ENCODE measurements at regions not wholly inside any gene's neighbourhood (a gene's known extent, or its start where the extent isn't known, plus 50 kb on each side); places are given as distances from the start of the nearest gene placed in this dataset.
"Not testable (repeated sequence)": the region's sequence is repeated elsewhere in the genome, so short reads cannot be mapped to it uniquely, and the experiment has no call there.

GRCh38 chr6:94687255-94687654 is 890.1 kb upstream of the MANEA start:
- not testable (repeated sequence) for DNase-seq

DNA sequence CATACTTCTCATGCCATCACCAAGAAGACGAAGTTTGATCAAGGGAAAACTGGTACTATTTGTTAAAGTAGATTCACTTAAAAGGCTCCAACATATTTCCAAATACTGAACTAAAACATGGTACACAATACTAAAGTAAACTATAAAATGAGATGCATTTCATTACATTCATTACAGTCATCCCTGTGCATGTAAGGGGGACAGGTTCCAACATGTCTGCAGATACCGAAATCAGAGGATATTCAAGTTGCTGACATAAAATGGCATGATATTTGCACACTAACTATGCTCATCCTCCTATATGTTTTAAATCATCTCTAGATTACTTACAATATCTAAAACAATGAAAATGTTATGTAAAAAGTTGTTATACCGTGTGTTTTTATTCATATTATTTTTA is 893.9 kb upstream of the MANEA start:
- DNase-seq: no peak

GRCh38 chr6:94680669-94681212 is 896.6 kb upstream of the MANEA start:
- no peak for DNase-seq

GRCh38 chr6:94673251-94673650 is 904.1 kb upstream of the MANEA start:
- DNase-seq: no peak

DNA sequence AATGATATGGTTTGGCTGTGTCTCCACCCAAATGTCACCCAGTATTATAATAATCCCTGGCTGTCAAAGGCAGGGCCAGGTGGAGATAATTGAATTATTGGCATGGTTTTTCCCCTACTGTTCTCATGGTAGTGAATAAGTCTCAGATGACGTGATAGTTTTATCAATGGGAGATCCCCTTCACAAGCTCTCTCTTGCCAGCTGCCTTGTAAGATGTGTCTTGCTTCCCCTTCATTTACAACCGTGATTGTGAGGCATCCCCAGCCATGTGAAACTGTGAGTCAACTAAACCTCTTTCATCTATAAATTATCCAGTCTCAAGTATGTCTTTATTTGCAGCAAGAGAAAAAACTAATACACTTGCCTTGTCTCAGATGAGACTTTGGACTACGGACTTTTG is 907.3 kb upstream of the MANEA start:
- DNase-seq: no peak

DNA sequence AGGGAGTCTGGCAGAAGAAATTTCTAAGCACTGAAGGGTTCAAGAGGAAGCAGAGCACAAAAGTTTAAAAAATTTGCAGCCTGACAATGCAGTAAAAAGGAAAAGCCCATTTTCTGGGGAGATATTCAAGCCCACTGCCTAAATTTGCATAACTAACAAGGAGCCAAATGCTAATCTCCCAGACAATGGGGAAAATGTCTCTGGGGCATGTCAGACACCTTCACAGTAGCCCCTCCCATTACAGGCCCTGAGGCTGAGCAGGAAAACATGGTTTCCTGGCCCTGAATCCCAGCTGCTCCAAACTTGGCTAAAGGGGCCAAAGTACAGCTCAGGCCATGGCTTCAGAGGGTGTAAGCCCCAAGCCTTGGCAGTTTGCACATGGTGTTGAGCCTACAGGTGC is 908.5 kb upstream of the MANEA start:
- no peak for DNase-seq

GRCh38 chr6:94658929-94659328 is 918.4 kb upstream of the MANEA start:
- DNase-seq: no peak

DNA sequence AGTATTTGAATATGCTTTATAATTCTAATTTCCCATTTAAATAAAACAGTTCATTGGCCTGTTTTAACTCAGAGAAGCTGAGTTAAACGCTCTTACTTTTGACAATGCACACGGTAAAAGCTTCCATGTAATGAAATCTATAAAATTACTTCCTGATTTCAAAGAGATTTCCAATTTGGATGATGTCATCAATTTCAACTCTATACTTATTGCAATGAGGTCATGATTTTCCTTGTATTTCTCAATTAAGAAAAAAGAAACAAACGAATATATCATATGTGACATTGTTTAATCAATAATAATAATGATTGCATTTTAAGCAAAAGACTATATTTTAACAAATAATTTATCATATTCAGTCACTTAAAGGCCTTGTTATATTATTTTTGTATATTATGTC is 926.1 kb upstream of the MANEA start:
- DNase-seq: no peak

GRCh38 chr6:94645191-94645590 is 932.1 kb upstream of the MANEA start:
- no peak for DNase-seq

GRCh38 chr6:94639564-94639963 is 937.8 kb upstream of the MANEA start:
- no peak for DNase-seq

- DNase-seq: no peak
Observed at GRCh38 chr6:94636780-94637385, 940.5 kb upstream of the MANEA start.

DNA sequence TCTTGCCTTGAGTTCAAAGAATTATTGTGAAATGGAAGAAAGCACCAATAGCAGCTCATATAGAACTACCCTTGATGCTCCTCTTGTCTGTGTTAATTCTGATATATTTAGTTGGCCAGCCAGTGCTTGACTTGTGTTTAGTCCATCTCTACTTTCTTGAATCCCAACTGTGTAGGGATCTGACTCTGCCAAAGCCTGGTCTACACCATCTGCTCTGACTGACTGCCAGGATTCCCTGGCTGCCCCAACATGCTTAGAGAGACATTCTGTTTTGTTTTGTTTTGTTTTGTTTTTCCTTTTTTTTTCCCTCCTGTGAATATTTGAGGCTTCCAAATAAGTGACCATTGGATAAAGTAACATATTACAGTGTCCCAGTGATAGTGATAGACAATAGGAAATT is 953.7 kb upstream of the MANEA start:
- no peak for DNase-seq

- DNase-seq: no peak
Observed at GRCh38 chr6:94622783-94623182, 954.6 kb upstream of the MANEA start.

DNA sequence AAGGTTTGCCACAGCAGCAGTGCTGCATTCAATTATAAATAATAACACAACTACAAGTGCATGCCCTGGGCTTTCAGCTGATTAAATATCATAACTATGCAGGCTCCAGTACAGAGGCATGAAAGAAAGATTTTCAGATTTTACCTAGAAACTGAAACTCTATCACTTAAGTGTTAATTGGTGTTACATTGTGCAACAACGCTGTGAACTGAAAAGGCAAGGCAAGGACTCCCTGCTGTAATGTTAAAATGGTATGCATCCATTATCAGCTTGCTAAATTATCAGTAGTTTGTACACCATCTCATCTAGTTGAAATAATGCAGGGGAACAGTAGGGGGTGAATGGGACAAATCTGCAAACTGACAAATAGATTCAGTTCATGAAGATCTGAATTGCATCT is 976.7 kb upstream of the MANEA start:
- no peak for DNase-seq

GRCh38 chr6:94597487-94597886 is 979.8 kb upstream of the MANEA start:
- DNase-seq: no peak

DNA sequence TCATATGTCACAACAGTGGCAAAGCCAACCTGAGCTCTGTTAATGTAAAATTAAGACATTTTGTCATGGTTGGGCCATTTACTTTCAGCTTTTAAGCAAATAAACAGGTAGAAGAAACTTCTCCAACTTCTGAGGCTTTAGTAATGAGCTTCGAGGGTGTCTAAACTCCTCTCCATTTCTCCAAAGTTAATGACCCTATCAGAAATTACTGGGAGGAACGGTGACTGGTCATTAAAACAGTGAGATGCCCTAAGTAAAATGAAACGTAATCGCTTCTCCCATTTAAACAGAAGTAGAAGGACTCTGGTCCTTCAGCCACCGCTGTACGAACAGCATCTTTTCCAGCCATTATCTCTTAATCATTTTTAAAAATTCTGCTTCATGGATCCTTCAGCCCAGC is 986.9 kb upstream of the MANEA start:
- DNase-seq: no peak

GRCh38 chr6:94588301-94588700 is 989.0 kb upstream of the MANEA start:
- no peak for DNase-seq

DNA sequence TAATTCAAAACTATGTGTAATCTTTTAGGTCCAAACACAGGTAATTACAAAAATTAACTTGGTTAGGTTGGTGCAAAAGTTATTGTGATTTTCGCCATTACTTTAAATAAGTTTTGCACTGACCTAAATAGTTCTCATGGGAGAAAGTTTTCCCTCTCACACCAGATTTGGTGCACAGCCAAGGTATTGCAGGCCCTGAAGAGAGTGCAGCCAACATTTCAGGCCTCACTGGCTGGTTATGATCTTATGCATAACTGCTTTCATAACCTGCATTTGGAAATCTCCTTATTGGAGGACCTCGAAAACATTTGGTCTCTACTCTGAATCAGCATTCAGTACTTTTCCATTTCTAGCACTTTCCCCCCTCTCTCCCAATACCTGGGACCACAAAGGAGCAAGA is 993.1 kb upstream of the MANEA start:
- DNase-seq: no peak

GRCh38 chr6:94570581-94570980 is 1006.8 kb upstream of the MANEA start:
- DNase-seq: no peak

DNA sequence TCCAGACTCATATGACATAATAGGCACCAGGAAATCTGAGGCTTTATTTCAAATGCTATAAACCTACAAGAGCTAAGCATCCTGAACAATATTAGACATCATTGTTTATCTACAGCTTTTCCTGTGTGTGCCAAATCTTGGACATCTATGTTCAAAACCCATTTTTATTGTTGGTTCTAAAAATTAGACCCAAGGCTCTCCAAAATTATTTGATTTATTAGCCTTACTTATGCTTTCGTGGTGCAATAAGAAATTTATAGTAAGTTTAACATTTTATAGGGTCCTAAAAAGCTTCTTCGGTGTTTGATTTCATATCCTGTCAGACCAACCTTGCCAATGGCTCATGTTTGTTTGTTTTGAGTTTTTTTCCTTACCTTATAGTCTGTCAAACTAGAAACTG is 1014.5 kb upstream of the MANEA start:
- no peak for DNase-seq

DNA sequence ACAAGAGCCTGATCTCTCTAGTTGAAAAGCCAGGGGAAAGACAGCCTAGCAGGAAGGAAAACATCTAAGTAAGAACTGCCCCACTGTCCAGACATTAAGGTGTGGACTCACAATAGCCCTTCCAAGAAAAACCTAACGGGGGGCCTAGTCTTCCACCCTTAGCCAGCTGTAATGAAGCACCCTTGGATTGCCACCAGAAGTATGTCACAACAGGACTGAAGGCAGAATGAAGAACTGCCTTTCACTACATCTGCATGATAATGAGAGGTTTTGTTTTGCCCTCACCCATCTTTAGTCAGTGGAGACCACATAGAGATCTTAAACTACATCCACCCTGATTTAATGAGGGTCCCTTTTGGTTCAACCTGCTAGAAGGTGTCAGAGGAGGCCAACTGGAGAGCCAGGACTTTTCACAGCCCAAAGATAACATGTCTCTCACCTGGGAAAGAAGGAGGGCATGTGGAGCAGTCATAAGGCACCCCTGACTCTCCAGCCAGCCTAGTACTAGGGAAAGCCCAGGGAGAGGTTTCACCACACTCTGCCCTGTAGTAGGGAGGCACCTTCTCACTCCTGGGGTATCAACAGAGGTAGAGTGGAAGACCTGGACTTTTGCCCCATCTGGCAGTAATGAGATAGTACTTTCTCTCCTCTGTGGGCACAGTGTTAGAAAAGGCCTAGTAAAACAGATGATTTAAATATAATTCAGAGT is 1017.4 kb upstream of the MANEA start:
- DNase-seq: no peak

GRCh38 chr6:94557207-94557606 is 1020.1 kb upstream of the MANEA start:
- not testable (repeated sequence) for DNase-seq

GRCh38 chr6:94548201-94548600 is 1029.1 kb upstream of the MANEA start:
- DNase-seq: no peak

- DNase-seq: no peak
Observed at GRCh38 chr6:94535798-94536197, 1041.5 kb upstream of the MANEA start.
